ENCODE measurements at regions not wholly inside any gene's neighbourhood (a gene's known extent, or its start where the extent isn't known, plus 50 kb on each side); places are given as distances from the start of the nearest gene placed in this dataset.

GRCh38 chr16:64468515-64469090 is 653.3 kb downstream of the CDH11 start:
- no peak for TF ChIP-seq POLR2AphosphoS5 (IDR thresholded peaks at IDR 0.05)
- TF ChIP-seq, protein P1, sequence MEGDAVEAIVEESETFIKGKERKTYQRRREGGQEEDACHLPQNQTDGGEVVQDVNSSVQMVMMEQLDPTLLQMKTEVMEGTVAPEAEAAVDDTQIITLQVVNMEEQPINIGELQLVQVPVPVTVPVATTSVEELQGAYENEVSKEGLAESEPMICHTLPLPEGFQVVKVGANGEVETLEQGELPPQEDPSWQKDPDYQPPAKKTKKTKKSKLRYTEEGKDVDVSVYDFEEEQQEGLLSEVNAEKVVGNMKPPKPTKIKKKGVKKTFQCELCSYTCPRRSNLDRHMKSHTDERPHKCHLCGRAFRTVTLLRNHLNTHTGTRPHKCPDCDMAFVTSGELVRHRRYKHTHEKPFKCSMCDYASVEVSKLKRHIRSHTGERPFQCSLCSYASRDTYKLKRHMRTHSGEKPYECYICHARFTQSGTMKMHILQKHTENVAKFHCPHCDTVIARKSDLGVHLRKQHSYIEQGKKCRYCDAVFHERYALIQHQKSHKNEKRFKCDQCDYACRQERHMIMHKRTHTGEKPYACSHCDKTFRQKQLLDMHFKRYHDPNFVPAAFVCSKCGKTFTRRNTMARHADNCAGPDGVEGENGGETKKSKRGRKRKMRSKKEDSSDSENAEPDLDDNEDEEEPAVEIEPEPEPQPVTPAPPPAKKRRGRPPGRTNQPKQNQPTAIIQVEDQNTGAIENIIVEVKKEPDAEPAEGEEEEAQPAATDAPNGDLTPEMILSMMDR (IDR thresholded peaks at IDR 0.05) = no peak
- TF ChIP-seq EP300 (IDR thresholded peaks at IDR 0.05) = no peak
- no peak for TF ChIP-seq POLR2A (IDR thresholded peaks at IDR 0.05)
- WGBS, 2 donors = 47 to 63% methylated on average over 1 of the region's 1 CpG
- no peak for DNase-seq
- Histone ChIP-seq H3K4me1 (no peaks in the 10 kb centered on the region), H3K36me3 (no peaks in the 10 kb centered on the region), H3K9me3 (no peaks in the 10 kb centered on the region), H3K27me3 (no peaks in the 10 kb centered on the region), H3K27ac (no peak overlapping the region), H3K4me3 (no peak overlapping the region)
- intact Hi-C loops (cut with DNase I) = no loop called here

GRCh38 chr16:64459821-64460220 is 662.0 kb downstream of the CDH11 start:
- TF ChIP-seq POLR2AphosphoS5 (IDR thresholded peaks at IDR 0.05) (no peak), POLR2A (IDR thresholded peaks at IDR 0.05) (no peak), EP300 (IDR thresholded peaks at IDR 0.05) (no peak)
- TF ChIP-seq, protein P1 (IDR thresholded peaks at IDR 0.05) = no peak
- Histone ChIP-seq H3K27me3 (no peaks in the 10 kb centered on the region), H3K27ac (no peak overlapping the region), H3K4me1 (peaks cover 0 to 8% (median 3%) of the 10 kb centered on the region in 4 donors), H3K4me3 (no peak overlapping the region), H3K9me3 (no peaks in the 10 kb centered on the region), H3K36me3 (no peaks in the 10 kb centered on the region)
- intact Hi-C loops (cut with DNase I) = no loop called here
- WGBS, 2 donors = 5 to 35% methylated on average over 1 of the region's 1 CpG
- no peak for DNase-seq

- H3K4me1 ChIP-seq = peaks cover 0 to 8% (median 3%) of the 10 kb centered on the region in 4 donors
- H3K27me3 ChIP-seq = no peaks in the 10 kb centered on the region
- H3K4me3 ChIP-seq = no peak overlapping the region
- 89 to 93% methylated on average over 2 of the region's 2 CpGs for WGBS, 2 donors
- intact Hi-C loops (cut with DNase I) = no loop called here
- no peak for DNase-seq
- no peak for TF ChIP-seq POLR2AphosphoS5 (IDR thresholded peaks at IDR 0.05)
- TF ChIP-seq, protein P1 (IDR thresholded peaks at IDR 0.05) = no peak
- TF ChIP-seq POLR2A (IDR thresholded peaks at IDR 0.05) = no peak
- no peaks in the 10 kb centered on the region for H3K9me3 ChIP-seq
- H3K27ac ChIP-seq = no peak overlapping the region
- H3K36me3 ChIP-seq = no peaks in the 10 kb centered on the region
These were observed 662.5 kb downstream of the CDH11 start for GRCh38 chr16:64459402-64459801.

- Histone ChIP-seq H3K4me1 (peaks cover 0 to 8% (median 3%) of the 10 kb centered on the region in 4 donors), H3K27ac (no peak overlapping the region), H3K27me3 (no peaks in the 10 kb centered on the region), H3K36me3 (no peaks in the 10 kb centered on the region), H3K4me3 (no peak overlapping the region), H3K9me3 (no peaks in the 10 kb centered on the region)
- TF ChIP-seq EP300 (IDR thresholded peaks at IDR 0.05) (no peak), POLR2A (IDR thresholded peaks at IDR 0.05) (no peak), POLR2AphosphoS5 (IDR thresholded peaks at IDR 0.05) (no peak)
- TF ChIP-seq, protein P1 (IDR thresholded peaks at IDR 0.05) = no peak
- no peak for DNase-seq
- intact Hi-C loops (cut with DNase I) = no loop called here
- WGBS, 2 donors = 66 to 81% methylated on average over 1 of the region's 1 CpG
These were observed 666.6 kb downstream of the CDH11 start for GRCh38 chr16:64455275-64455674.

- intact Hi-C loops (cut with DNase I) = no loop called here
- no peak for TF ChIP-seq POLR2A (IDR thresholded peaks at IDR 0.05)
- TF ChIP-seq, protein P1 (IDR thresholded peaks at IDR 0.05) = no peak
- TF ChIP-seq EP300 (IDR thresholded peaks at IDR 0.05) = no peak
- no peak for TF ChIP-seq POLR2AphosphoS5 (IDR thresholded peaks at IDR 0.05)
- no peaks in the 10 kb centered on the region for H3K9me3 ChIP-seq
- 43 to 51% methylated on average over 2 of the region's 2 CpGs for WGBS, 2 donors
- H3K27ac ChIP-seq = no peak overlapping the region
- no peak overlapping the region for H3K4me3 ChIP-seq
- DNase-seq = no peak
- no peaks in the 10 kb centered on the region for H3K27me3 ChIP-seq
- no peaks in the 10 kb centered on the region for H3K4me1 ChIP-seq
- H3K36me3 ChIP-seq = no peaks in the 10 kb centered on the region
These were observed 668.2 kb downstream of the CDH11 start for GRCh38 chr16:64453646-64454045.
